ENCODE measurements at regions not wholly inside any gene's neighbourhood (a gene's known extent, or its start where the extent isn't known, plus 50 kb on each side); places are given as distances from the start of the nearest gene placed in this dataset.

GRCh38 chr9:104009826-104010225, 84.3 kb upstream of the SMC2 start:
- Histone ChIP-seq H3K4me1 (ENCODE audit: insufficient read depth) (no peaks in the 10 kb centered on the region), H3K9me2 (ENCODE audit: insufficient read depth) (no peaks in the 10 kb centered on the region), H3K27ac (ENCODE audit: low read depth) (no peak overlapping the region), H3K79me2 (replicated peaks; ENCODE audit: insufficient read depth) (no peaks in the 10 kb centered on the region), H3K36me3 (ENCODE audit: insufficient read depth) (no peaks in the 10 kb centered on the region), H4K20me1 (replicated peaks; ENCODE audit: insufficient read depth) (no peaks in the 10 kb centered on the region), H3K4me3 (no peak overlapping the region), H3K4me2 (no peak overlapping the region), H2AFZ (no peak overlapping the region), H3F3A (replicated peaks; ENCODE audit: low read depth) (no peaks in the 10 kb centered on the region), H3K27me3 (ENCODE audit: insufficient read depth) (no peaks in the 10 kb centered on the region)
- ATAC-seq: no peak
- H3K36me3 Mint-ChIP-seq (ENCODE audit: low read depth): peaks cover 26% of the 10 kb centered on the region; the same call in 2 of the 3 replicates
- H3K9me3 Mint-ChIP-seq: peaks cover 83% of the 10 kb centered on the region
- no peak overlapping the region for H3K27ac Mint-ChIP-seq
- H3K27me3 Mint-ChIP-seq (ENCODE audit: insufficient read depth, low read depth, poor library complexity): peaks cover 3% of the 10 kb centered on the region
- DNase-seq (ENCODE audit: low spot score): no peak
- H3K4me1 Mint-ChIP-seq: no peaks in the 10 kb centered on the region
- H3K4me3 Mint-ChIP-seq: no peak overlapping the region
- TF ChIP-seq REST (IDR thresholded peaks at IDR 0.05; ENCODE audit: unreplicated experiment): no peak
- TF ChIP-seq STAT1 (IDR thresholded peaks at IDR 0.05; ENCODE audit: unreplicated experiment): no peak
- TF ChIP-seq CREB1 (CRISPR knock-in tag; IDR thresholded peaks at IDR 0.05; ENCODE audit: low read depth): no peak
- TF ChIP-seq, protein P1, sequence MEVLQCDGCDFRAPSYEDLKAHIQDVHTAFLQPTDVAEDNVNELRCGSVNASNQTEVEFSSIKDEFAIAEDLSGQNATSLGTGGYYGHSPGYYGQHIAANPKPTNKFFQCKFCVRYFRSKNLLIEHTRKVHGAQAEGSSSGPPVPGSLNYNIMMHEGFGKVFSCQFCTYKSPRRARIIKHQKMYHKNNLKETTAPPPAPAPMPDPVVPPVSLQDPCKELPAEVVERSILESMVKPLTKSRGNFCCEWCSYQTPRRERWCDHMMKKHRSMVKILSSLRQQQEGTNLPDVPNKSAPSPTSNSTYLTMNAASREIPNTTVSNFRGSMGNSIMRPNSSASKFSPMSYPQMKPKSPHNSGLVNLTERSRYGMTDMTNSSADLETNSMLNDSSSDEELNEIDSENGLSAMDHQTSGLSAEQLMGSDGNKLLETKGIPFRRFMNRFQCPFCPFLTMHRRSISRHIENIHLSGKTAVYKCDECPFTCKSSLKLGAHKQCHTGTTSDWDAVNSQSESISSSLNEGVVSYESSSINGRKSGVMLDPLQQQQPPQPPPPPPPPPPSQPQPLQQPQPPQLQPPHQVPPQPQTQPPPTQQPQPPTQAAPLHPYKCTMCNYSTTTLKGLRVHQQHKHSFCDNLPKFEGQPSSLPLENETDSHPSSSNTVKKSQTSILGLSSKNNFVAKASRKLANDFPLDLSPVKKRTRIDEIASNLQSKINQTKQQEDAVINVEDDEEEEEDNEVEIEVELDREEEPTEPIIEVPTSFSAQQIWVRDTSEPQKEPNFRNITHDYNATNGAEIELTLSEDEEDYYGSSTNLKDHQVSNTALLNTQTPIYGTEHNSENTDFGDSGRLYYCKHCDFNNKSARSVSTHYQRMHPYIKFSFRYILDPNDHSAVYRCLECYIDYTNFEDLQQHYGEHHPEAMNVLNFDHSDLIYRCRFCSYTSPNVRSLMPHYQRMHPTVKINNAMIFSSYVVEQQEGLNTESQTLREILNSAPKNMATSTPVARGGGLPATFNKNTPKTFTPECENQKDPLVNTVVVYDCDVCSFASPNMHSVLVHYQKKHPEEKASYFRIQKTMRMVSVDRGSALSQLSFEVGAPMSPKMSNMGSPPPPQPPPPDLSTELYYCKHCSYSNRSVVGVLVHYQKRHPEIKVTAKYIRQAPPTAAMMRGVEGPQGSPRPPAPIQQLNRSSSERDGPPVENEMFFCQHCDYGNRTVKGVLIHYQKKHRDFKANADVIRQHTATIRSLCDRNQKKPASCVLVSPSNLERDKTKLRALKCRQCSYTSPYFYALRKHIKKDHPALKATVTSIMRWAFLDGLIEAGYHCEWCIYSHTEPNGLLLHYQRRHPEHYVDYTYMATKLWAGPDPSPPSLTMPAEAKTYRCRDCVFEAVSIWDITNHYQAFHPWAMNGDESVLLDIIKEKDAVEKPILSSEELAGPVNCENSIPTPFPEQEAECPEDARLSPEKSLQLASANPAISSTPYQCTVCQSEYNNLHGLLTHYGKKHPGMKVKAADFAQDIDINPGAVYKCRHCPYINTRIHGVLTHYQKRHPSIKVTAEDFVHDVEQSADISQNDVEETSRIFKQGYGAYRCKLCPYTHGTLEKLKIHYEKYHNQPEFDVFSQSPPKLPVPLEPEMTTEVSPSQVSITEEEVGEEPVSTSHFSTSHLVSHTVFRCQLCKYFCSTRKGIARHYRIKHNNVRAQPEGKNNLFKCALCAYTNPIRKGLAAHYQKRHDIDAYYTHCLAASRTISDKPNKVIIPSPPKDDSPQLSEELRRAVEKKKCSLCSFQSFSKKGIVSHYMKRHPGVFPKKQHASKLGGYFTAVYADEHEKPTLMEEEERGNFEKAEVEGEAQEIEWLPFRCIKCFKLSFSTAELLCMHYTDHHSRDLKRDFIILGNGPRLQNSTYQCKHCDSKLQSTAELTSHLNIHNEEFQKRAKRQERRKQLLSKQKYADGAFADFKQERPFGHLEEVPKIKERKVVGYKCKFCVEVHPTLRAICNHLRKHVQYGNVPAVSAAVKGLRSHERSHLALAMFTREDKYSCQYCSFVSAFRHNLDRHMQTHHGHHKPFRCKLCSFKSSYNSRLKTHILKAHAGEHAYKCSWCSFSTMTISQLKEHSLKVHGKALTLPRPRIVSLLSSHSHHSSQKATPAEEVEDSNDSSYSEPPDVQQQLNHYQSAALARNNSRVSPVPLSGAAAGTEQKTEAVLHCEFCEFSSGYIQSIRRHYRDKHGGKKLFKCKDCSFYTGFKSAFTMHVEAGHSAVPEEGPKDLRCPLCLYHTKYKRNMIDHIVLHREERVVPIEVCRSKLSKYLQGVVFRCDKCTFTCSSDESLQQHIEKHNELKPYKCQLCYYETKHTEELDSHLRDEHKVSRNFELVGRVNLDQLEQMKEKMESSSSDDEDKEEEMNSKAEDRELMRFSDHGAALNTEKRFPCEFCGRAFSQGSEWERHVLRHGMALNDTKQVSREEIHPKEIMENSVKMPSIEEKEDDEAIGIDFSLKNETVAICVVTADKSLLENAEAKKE (CRISPR knock-in tag; IDR thresholded peaks at IDR 0.05): no peak
